ENCODE measurements at regions not wholly inside any gene's neighbourhood (a gene's known extent, or its start where the extent isn't known, plus 50 kb on each side); places are given as distances from the start of the nearest gene placed in this dataset.

DNA sequence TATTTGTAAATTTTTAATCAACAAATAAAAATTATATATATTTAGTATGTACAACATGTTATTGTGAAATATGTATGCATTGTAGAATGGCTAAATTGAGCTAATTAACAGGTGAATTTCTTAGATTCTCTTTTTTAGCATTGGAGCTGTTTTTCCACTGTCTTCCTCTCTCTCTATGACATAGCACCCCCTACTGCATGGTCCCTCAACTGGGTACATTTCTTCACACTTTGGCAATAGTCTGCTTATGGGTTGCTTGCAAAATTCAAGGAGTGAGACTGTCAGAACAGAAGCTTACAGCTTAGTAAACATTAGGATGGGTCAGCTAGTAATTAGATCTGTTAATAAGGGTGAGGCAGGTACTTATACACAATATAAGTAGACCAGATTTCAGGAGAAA is 658.5 kb upstream of the MGAT4C start:
- Mint-ChIP-seq H3K4me1 (ENCODE audit: low read depth) (no peaks in the 10 kb centered on the region), H3K4me3 (no peak overlapping the region), H3K36me3 (ENCODE audit: low read depth) (no peaks in the 10 kb centered on the region), H3K27ac (no peak overlapping the region), H3K9me3 (no peaks in the 10 kb centered on the region), H3K27me3 (no peaks in the 10 kb centered on the region)
- intact Hi-C loops (cut with micrococcal nuclease): no loop called here

DNA sequence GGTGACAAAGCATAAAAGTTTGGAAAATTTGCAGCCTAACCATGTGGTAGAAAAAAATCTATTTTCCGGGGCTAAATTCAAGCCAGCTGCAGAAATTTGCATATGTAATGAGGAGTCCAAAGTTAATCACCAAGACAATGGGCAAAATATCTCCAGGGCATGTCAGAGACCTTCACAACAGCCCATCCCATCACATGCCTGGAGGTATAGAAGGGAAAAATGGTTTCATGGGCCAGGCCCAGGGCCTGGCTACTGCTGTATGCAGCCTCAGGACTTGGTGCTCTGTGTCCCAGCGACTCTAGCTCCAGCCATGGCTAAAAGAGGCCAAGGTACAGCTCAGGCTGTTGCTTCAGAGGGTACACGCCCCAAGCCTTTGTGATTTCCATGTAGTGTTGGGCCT is 655.8 kb upstream of the MGAT4C start:
- Mint-ChIP-seq H3K27me3 (no peaks in the 10 kb centered on the region), H3K4me1 (ENCODE audit: low read depth) (no peaks in the 10 kb centered on the region), H3K9me3 (no peaks in the 10 kb centered on the region), H3K27ac (no peak overlapping the region), H3K36me3 (ENCODE audit: low read depth) (no peaks in the 10 kb centered on the region), H3K4me3 (no peak overlapping the region)
- intact Hi-C loops (cut with micrococcal nuclease): no loop called here

DNA sequence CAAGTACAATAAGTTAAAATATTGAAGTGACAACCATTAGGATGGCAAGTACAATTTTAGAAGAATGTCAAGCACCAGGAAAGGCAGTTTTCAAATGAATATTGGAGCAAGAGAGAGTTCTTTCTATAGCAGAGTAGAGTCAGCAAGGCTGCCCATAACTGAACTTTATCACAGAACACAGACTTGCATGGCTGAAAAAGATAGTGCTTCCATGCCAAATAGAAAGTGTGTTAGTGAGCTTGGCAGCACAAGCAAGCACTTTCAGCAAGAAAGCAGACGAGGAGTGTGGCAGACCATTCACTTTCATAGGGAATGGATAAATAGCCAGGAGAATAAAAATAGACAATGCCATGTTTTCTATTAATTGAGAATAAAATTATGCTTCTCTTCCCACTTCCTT is 647.0 kb upstream of the MGAT4C start:
- Mint-ChIP-seq H3K4me3 (no peak overlapping the region), H3K4me1 (ENCODE audit: low read depth) (no peaks in the 10 kb centered on the region), H3K27me3 (no peaks in the 10 kb centered on the region)

DNA sequence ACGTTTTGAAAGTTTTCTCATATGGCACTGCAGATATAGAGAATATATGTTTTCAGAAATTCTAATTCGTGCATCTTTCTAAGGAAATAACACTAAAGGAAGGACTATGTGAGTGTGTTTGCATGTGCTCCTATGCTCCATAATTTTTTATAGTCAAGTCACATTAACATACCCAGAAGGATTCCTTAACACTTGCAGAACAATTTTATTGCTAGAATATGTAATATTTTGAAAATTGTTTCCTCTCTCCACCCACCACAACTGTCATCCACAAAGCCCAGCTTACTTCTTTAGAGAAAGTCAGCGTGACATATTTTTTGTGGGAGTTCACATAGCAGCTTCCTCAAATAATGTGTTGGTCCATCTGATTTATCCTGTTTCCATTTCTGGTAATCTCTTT is 604.6 kb upstream of the MGAT4C start:
- Mint-ChIP-seq H3K4me3 (no peak overlapping the region), H3K27me3 (no peaks in the 10 kb centered on the region), H3K4me1 (ENCODE audit: low read depth) (no peaks in the 10 kb centered on the region), H3K27ac (no peak overlapping the region), H3K9me3 (no peaks in the 10 kb centered on the region), H3K36me3 (ENCODE audit: low read depth) (no peaks in the 10 kb centered on the region)
- intact Hi-C loops (cut with micrococcal nuclease): loop anchor here (1.0 kb wide), 1 partner anchor 11 kb away; no protein-coding TSS in a partner anchor

More for the DNA sequence above, 647.0 kb upstream of the MGAT4C start:
- Mint-ChIP-seq H3K27ac (no peak overlapping the region), H3K9me3 (no peaks in the 10 kb centered on the region), H3K36me3 (ENCODE audit: low read depth) (no peaks in the 10 kb centered on the region)
- intact Hi-C loops (cut with micrococcal nuclease): no loop called here

DNA sequence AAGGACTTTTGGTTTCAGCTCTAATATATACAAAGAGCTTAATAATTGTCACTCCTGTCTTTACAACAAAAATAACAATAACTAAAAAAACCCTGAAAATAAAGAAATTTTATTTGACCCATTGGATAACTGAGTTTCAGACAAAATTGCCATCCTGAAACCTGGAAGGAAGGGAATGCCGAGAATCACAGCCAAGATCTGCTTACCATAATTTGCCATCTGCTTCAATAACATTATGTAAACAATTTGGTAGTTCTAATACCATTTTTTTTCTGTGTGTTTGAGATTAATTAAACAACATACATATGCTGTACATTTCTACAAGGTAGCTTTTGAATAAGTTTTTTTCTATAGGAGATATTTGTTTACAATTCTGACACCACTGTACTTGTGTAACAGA is 596.3 kb upstream of the MGAT4C start:
- H3K4me3 Mint-ChIP-seq: no peak overlapping the region
- H3K27ac Mint-ChIP-seq: no peak overlapping the region
- H3K4me1 Mint-ChIP-seq (ENCODE audit: low read depth): no peaks in the 10 kb centered on the region
- no peaks in the 10 kb centered on the region for H3K9me3 Mint-ChIP-seq
- H3K27me3 Mint-ChIP-seq: no peaks in the 10 kb centered on the region
- no peaks in the 10 kb centered on the region for H3K36me3 Mint-ChIP-seq (ENCODE audit: low read depth)
- intact Hi-C loops (cut with micrococcal nuclease): no loop called here

DNA sequence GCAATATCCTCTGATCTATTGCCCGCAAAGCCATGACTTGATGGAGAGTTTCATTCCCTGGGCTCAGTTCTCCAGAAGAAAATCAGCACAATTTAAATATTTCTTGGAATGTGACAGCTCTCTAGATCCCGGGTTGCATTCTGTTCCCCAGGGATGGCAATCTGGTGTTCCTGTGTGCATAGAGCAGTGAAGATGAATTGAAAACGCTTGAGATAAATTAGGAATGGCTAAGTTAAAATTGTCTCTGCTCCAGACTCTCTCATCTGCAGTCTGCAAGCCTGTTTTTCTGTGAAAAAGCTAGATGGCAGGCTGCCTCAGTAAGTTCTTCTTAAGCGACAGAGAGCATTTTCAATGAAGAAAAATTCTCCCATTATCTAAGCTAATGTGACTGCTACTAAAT is 582.5 kb upstream of the MGAT4C start:
- H3K27me3 Mint-ChIP-seq: no peaks in the 10 kb centered on the region
- no peak overlapping the region for H3K27ac Mint-ChIP-seq
- no peaks in the 10 kb centered on the region for H3K4me1 Mint-ChIP-seq (ENCODE audit: low read depth)
- H3K4me3 Mint-ChIP-seq: no peak overlapping the region
- no peaks in the 10 kb centered on the region for H3K9me3 Mint-ChIP-seq
- intact Hi-C loops (cut with micrococcal nuclease): no loop called here
- H3K36me3 Mint-ChIP-seq (ENCODE audit: low read depth): no peaks in the 10 kb centered on the region

DNA sequence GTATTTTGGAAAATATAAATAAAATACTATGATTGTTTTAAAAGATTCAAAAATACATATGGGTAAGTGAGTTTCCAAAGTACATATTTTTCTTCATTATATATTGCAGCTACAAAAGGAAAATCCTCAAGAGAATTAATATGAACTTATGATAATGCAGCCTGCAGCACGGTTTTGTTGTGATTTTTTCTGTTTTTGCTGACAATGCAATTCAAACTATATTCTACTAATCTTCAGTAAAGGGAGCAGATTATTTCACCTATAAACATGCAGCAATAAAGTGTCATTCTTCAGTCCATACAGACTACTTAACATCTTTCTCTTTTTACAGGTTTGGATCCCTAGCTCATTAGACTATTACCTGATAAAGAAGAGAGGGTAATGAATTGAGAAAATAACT is 582.1 kb upstream of the MGAT4C start:
- Mint-ChIP-seq H3K4me1 (ENCODE audit: low read depth) (no peaks in the 10 kb centered on the region), H3K27me3 (no peaks in the 10 kb centered on the region), H3K36me3 (ENCODE audit: low read depth) (no peaks in the 10 kb centered on the region), H3K9me3 (no peaks in the 10 kb centered on the region), H3K27ac (no peak overlapping the region), H3K4me3 (no peak overlapping the region)
- intact Hi-C loops (cut with micrococcal nuclease): no loop called here

DNA sequence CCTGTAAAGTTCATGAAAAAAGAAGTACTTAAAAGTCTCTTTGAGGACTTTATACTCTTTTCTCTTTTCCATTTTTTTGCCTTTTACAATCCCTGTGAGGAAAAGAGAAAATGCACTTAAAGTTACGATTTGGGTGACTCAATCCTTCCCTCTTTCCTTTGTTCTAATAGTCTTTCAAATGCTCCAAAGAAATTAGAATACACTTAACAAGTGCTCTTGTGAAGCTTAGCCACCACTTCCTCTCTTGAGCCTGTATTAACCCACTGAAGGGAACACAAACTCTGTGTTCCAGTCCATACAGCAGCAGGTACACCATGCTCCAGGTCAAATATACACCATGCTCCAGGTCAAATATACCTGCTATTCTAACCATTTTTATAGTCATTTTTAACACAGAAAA is 581.1 kb upstream of the MGAT4C start:
- H3K36me3 Mint-ChIP-seq (ENCODE audit: low read depth): no peaks in the 10 kb centered on the region
- no peak overlapping the region for H3K27ac Mint-ChIP-seq
- no peaks in the 10 kb centered on the region for H3K4me1 Mint-ChIP-seq (ENCODE audit: low read depth)
- H3K9me3 Mint-ChIP-seq: no peaks in the 10 kb centered on the region
- H3K27me3 Mint-ChIP-seq: no peaks in the 10 kb centered on the region
- no peak overlapping the region for H3K4me3 Mint-ChIP-seq
- intact Hi-C loops (cut with micrococcal nuclease): no loop called here

DNA sequence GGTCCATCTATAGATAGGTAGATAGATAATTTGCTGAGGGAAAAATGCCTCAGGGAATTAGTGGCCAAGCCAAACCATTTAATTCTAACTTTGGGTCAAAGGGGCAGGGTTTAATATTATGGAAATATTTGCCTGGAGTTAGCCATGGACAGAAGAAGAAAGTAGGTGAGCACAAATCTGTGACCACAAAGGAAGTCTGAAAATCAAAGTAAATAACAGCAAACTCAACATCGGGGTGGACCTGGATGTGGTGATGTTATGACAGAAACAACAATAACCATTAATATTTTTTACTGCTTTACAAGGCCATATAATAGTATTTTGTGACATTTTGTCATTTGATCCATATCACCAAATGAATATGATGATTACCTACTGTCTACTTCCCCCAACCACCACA is 578.0 kb upstream of the MGAT4C start:
- H3K9me3 Mint-ChIP-seq: no peaks in the 10 kb centered on the region
- no peaks in the 10 kb centered on the region for H3K36me3 Mint-ChIP-seq (ENCODE audit: low read depth)
- no peak overlapping the region for H3K4me3 Mint-ChIP-seq
- no peaks in the 10 kb centered on the region for H3K27me3 Mint-ChIP-seq
- intact Hi-C loops (cut with micrococcal nuclease): no loop called here
- H3K27ac Mint-ChIP-seq: no peak overlapping the region
- no peaks in the 10 kb centered on the region for H3K4me1 Mint-ChIP-seq (ENCODE audit: low read depth)

DNA sequence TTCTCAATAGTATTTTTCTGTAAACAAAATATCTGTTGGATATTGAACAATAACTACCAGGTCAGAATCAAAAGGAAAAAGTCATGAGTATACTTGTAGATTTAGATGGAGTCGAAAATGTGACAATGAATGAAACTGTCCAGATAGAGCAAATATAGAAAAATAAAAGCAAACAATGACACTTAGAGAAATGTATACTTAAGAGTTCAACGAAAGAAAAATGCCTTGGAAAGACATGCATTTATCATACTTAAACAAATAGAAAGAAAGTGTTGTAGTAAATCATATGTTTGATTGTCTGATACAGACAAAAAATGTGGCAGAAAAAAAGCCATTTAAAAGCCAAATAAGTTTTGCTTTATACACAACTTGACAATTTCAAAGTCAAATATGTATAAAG is 571.2 kb upstream of the MGAT4C start:
- no peaks in the 10 kb centered on the region for H3K9me3 Mint-ChIP-seq
- no peaks in the 10 kb centered on the region for H3K4me1 Mint-ChIP-seq (ENCODE audit: low read depth)
- no peak overlapping the region for H3K27ac Mint-ChIP-seq
- H3K36me3 Mint-ChIP-seq (ENCODE audit: low read depth): no peaks in the 10 kb centered on the region
- no peak overlapping the region for H3K4me3 Mint-ChIP-seq
- no peaks in the 10 kb centered on the region for H3K27me3 Mint-ChIP-seq
- intact Hi-C loops (cut with micrococcal nuclease): no loop called here

DNA sequence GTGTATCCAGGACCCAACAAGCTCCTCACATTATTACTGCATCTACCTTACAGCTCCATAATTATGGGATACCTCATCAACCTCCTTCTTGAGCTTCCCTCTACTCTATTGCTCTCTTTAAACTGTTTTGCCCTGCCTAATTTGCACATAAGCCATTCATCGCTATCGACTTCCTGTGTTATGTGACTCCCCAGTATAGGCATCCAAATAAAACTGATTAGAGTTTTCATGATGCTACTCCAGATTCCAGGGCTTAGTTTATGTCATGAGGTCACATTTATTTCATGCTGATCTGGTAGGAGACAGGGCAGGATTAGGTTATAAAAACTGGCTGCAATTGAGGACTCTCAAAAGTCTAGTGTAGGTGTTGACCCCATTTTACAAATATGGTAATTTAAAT is 569.9 kb upstream of the MGAT4C start:
- H3K36me3 Mint-ChIP-seq (ENCODE audit: low read depth): no peaks in the 10 kb centered on the region
- intact Hi-C loops (cut with micrococcal nuclease): no loop called here

DNA sequence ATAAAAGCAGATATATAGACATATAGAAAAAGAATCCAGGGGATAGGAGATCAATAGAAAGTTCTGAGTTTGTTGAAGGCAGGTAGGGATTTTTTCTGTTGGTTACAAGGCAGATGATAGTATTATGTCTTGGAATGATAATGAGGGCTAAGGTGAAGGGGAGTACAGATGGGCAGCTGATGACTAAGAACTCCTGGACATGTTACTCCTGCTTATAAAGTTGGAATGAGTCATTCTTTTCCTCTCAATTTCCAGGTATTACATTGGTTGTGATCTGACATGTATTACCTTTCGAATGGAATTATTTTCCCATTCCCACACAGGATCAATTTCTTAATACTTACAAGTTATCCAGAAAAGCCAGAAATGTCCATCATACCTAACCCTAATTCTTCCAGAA is 545.2 kb upstream of the MGAT4C start:
- Mint-ChIP-seq H3K36me3 (ENCODE audit: low read depth) (no peaks in the 10 kb centered on the region), H3K4me3 (no peak overlapping the region), H3K27ac (no peak overlapping the region), H3K27me3 (no peaks in the 10 kb centered on the region), H3K9me3 (peaks cover 16% of the 10 kb centered on the region), H3K4me1 (ENCODE audit: low read depth) (no peaks in the 10 kb centered on the region)
- intact Hi-C loops (cut with micrococcal nuclease): no loop called here

More for the DNA sequence above, 569.9 kb upstream of the MGAT4C start:
- Mint-ChIP-seq H3K9me3 (no peaks in the 10 kb centered on the region), H3K27me3 (no peaks in the 10 kb centered on the region), H3K27ac (no peak overlapping the region), H3K4me3 (no peak overlapping the region), H3K4me1 (ENCODE audit: low read depth) (no peaks in the 10 kb centered on the region)

DNA sequence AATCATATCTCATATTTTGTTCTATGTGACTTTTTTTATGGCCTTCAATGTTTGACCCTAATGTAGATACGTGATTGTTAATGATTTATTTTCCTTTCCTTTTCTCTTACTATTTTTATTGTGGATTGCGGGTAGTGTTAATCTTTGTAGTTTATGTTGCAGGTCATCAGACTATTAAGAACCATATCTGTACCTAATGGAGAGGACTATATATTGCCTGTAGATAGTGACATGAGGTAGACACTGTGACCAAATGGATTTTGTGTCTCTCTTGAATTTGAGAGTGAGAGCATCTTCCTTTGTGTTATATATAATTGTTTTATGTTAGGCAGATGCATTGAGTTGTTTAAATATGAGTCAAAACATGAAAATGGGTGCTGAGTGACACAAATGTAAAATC is 543.4 kb upstream of the MGAT4C start:
- no peaks in the 10 kb centered on the region for H3K4me1 Mint-ChIP-seq (ENCODE audit: low read depth)
- no peak overlapping the region for H3K4me3 Mint-ChIP-seq
- H3K27ac Mint-ChIP-seq: no peak overlapping the region
- intact Hi-C loops (cut with micrococcal nuclease): no loop called here
- no peaks in the 10 kb centered on the region for H3K36me3 Mint-ChIP-seq (ENCODE audit: low read depth)
- H3K9me3 Mint-ChIP-seq: peaks cover 16% of the 10 kb centered on the region
- no peaks in the 10 kb centered on the region for H3K27me3 Mint-ChIP-seq

DNA sequence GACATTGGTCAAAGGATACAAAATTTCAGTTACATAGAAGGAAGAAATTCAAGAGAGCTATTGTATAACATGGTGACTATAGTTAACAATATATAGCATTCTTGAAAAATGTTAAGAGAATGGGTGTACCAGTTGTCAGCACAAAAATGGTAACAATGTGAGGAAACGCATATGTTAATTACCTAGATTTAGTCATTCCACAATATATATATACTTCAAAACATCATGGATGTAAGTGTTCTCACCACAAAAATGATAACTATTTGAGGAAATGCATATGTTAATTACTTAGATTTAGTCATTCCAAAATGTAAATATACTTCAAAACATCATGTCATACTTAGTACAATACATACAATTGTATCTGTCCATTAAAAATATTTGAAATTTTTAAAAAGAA is 540.4 kb upstream of the MGAT4C start:
- Mint-ChIP-seq H3K27ac (no peak overlapping the region), H3K9me3 (peaks cover 15% of the 10 kb centered on the region), H3K4me3 (no peak overlapping the region), H3K27me3 (no peaks in the 10 kb centered on the region), H3K36me3 (ENCODE audit: low read depth) (no peaks in the 10 kb centered on the region), H3K4me1 (ENCODE audit: low read depth) (no peaks in the 10 kb centered on the region)
- intact Hi-C loops (cut with micrococcal nuclease): no loop called here

DNA sequence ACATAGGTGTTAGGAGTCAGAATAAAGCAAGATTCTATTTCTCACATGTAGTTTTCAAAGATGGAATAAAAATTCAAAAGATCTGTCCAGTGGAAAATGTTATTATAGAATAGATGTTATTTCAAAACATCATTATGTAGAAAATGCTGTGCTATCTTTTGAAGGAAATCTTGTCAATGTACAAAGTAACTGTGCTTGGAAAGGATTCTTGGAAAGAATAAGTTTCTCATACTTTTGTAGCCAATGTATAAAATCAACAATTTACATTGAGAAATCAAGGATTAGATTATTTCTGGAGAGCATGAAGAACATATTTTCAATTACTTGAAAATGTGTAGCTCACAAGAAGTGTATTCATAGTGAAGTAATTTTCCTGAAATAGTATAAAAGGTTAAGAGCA is 532.5 kb upstream of the MGAT4C start:
- Mint-ChIP-seq H3K4me1 (ENCODE audit: low read depth) (no peaks in the 10 kb centered on the region), H3K4me3 (no peak overlapping the region), H3K27me3 (no peaks in the 10 kb centered on the region), H3K9me3 (no peaks in the 10 kb centered on the region), H3K36me3 (ENCODE audit: low read depth) (no peaks in the 10 kb centered on the region), H3K27ac (no peak overlapping the region)
- intact Hi-C loops (cut with micrococcal nuclease): no loop called here

DNA sequence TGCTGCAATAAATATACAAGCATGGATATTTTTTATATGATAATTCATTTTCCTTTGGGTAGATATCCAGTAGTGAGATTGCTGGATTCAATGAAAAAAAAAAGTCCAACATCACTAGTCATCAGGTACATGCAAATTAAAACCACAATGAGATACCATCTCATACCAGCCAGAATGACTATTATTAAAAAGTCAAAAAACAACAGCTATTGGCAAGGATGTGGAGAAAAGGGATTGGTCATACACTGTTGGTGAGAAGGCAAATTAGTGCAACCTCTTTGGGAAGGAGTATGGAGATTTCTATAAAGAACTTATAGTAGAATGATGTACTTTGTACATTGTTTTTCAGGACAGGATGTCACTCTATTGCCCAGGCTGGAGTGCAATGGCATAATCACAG is 531.2 kb upstream of the MGAT4C start:
- Mint-ChIP-seq H3K4me1 (ENCODE audit: low read depth) (no peaks in the 10 kb centered on the region), H3K4me3 (no peak overlapping the region), H3K36me3 (ENCODE audit: low read depth) (no peaks in the 10 kb centered on the region), H3K9me3 (no peaks in the 10 kb centered on the region), H3K27ac (no peak overlapping the region), H3K27me3 (no peaks in the 10 kb centered on the region)
- intact Hi-C loops (cut with micrococcal nuclease): no loop called here

All from dendritic cell treated with granulocyte-macrophage colony-stimulating factor and Interleukin-4, amounts not matched to agents 40 ng/mL and 50 ng/mL, for 4 days (primary cell).